IMR-90 (cell line): ENCODE measurements at regions not wholly inside any gene's neighbourhood (a gene's known extent, or its start where the extent isn't known, plus 50 kb on each side); places are given as distances from the start of the nearest gene placed in this dataset.

Experiments
- CHD1 ChIP-seq: IDR thresholded peaks from 2 replicates; pipeline ENCODE4 v1.6.1; 2012; ENCODE audit warnings: low read depth, low read length, improper control_type of control experiment
- MAZ ChIP-seq: IDR thresholded peaks from 2 replicates; pipeline ENCODE4 v1.6.1; 2012; ENCODE audit warnings: low read depth, mild to moderate bottlenecking, low read length, improper control_type of control experiment, moderate library complexity, borderline replicate concordance
- MXI1 ChIP-seq: IDR thresholded peaks from 2 replicates; pipeline ENCODE4 v1.6.1; 2012; ENCODE audit warnings: low read depth, mild to moderate bottlenecking, low read length, moderate library complexity, borderline replicate concordance
- NFE2L2 ChIP-seq: fragments of 150-350 bp; IDR thresholded peaks from 2 replicates; pipeline ENCODE4 v1.6.1; 2016; ENCODE audit warnings: low read depth, mild to moderate bottlenecking, low read length
- POLR2A ChIP-seq: IDR thresholded peaks from 2 replicates; pipeline ENCODE4 v1.6.1; 2012; ENCODE audit warnings: mild to moderate bottlenecking, low read depth, low read length
- RAD21 ChIP-seq: IDR thresholded peaks from 2 replicates; pipeline ENCODE4 v1.6.1; 2012; ENCODE audit warnings: low read length, improper control_type of control experiment
- RFX5 ChIP-seq: IDR thresholded peaks from 2 replicates; pipeline ENCODE4 v1.8.0; 2012; ENCODE audit warnings: low read depth, mild to moderate bottlenecking, low read length, moderate library complexity
- SMC3 ChIP-seq: fragments of 150-350 bp; IDR thresholded peaks from 2 replicates; pipeline ENCODE4 v1.6.1; 2016; ENCODE audit warnings: low read depth, mild to moderate bottlenecking, antibody characterized with exemption, low read length, moderate library complexity
- TF ChIP-seq, protein P1 (sequence below): conservative IDR thresholded peaks from 2 replicates; pipeline ENCODE4 v1.5.1; 2012; ENCODE audit warnings: mild to moderate bottlenecking, low read depth, low read length, improper control_type of control experiment

DNA sequence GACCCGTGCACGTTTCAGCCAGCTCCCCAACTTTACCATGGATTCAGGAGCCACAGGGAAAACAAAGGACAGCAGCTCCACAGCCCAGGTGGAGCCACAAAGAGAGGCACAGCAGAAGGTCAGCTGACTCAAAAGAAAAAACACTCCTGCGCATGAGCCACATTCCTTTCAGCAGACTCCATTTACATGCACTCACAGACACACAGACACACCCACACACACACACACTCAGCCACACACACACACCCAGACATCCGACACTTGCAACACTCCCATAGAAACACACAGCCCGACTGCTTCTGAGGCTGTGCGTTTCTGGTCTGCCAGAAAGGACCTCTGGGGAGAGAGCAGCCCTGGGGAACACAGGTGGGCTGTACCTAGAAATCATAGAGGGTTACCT is 2335.5 kb downstream of the TP53TG3F start:
- TF ChIP-seq, protein P1, sequence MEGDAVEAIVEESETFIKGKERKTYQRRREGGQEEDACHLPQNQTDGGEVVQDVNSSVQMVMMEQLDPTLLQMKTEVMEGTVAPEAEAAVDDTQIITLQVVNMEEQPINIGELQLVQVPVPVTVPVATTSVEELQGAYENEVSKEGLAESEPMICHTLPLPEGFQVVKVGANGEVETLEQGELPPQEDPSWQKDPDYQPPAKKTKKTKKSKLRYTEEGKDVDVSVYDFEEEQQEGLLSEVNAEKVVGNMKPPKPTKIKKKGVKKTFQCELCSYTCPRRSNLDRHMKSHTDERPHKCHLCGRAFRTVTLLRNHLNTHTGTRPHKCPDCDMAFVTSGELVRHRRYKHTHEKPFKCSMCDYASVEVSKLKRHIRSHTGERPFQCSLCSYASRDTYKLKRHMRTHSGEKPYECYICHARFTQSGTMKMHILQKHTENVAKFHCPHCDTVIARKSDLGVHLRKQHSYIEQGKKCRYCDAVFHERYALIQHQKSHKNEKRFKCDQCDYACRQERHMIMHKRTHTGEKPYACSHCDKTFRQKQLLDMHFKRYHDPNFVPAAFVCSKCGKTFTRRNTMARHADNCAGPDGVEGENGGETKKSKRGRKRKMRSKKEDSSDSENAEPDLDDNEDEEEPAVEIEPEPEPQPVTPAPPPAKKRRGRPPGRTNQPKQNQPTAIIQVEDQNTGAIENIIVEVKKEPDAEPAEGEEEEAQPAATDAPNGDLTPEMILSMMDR = no peak
- TF ChIP-seq POLR2A (no peak), SMC3 (no peak), RFX5 (no peak), MAZ (no peak), MXI1 (no peak), RAD21 (no peak), NFE2L2 (no peak), CHD1 (no peak)
